ENCODE measurements at regions not wholly inside any gene's neighbourhood (a gene's known extent, or its start where the extent isn't known, plus 50 kb on each side); places are given as distances from the start of the nearest gene placed in this dataset.

GRCh38 chr13:103514619-103515018 lies 448.4 kb upstream of the SLC10A2 start:
- no peak overlapping the region for H3K4me3 ChIP-seq
- no peaks in the 10 kb centered on the region for H3K9me2 ChIP-seq (ENCODE audit: insufficient read depth)
- ATAC-seq (no peak), DNase-seq (ENCODE audit: low spot score) (no peak)
- no peaks in the 10 kb centered on the region for H4K20me1 ChIP-seq (replicated peaks; ENCODE audit: insufficient read depth)
- H3K4me3 Mint-ChIP-seq: no peak overlapping the region
- no peaks in the 10 kb centered on the region for H3F3A ChIP-seq (replicated peaks; ENCODE audit: low read depth)
- H3K36me3 ChIP-seq (ENCODE audit: insufficient read depth): no peaks in the 10 kb centered on the region
- no peaks in the 10 kb centered on the region for H3K27me3 ChIP-seq (ENCODE audit: insufficient read depth)
- no peak overlapping the region for H3K4me2 ChIP-seq
- no peak overlapping the region for H3K27ac Mint-ChIP-seq
- H3K4me1 Mint-ChIP-seq: peaks cover 7% of the 10 kb centered on the region
- no peak overlapping the region for H3K27ac ChIP-seq (ENCODE audit: low read depth)
- no peaks in the 10 kb centered on the region for H3K36me3 Mint-ChIP-seq (ENCODE audit: low read depth)
- H3K27me3 Mint-ChIP-seq (ENCODE audit: insufficient read depth, low read depth, poor library complexity): no peaks in the 10 kb centered on the region
- H3K4me1 ChIP-seq (ENCODE audit: insufficient read depth): 0 out of 2 replicates have a peak, but pooled peaks cover 5% of the 10 kb centered on the region
- H3K79me2 ChIP-seq (replicated peaks; ENCODE audit: insufficient read depth): no peaks in the 10 kb centered on the region
- H3K9me3 Mint-ChIP-seq: no peaks in the 10 kb centered on the region
- no peak overlapping the region for H2AFZ ChIP-seq
- TF ChIP-seq ZNF331 (CRISPR knock-in tag; IDR thresholded peaks at IDR 0.05; ENCODE audit: low read depth) (no peak), ZNF462 (CRISPR knock-in tag; IDR thresholded peaks at IDR 0.05) (no peak), ETS1 (IDR thresholded peaks at IDR 0.05) (no peak), EZH2 (IDR thresholded peaks at IDR 0.05; ENCODE audit: low read depth, unreplicated experiment) (no peak), CREB1 (CRISPR knock-in tag; IDR thresholded peaks at IDR 0.05; ENCODE audit: low read depth) (no peak), CTCF (conservative IDR thresholded peaks at IDR 0.05; ENCODE audit: low read depth in 2 of 2) (no peak), POLR2AphosphoS5 (IDR thresholded peaks at IDR 0.05; ENCODE audit: low read depth) (no peak), ZNF114 (CRISPR knock-in tag; IDR thresholded peaks at IDR 0.05) (no peak), JUNB (IDR thresholded peaks at IDR 0.05; ENCODE audit: unreplicated experiment) (no peak), STAT1 (IDR thresholded peaks at IDR 0.05; ENCODE audit: unreplicated experiment) (no peak), EZH2phosphoT487 (IDR thresholded peaks at IDR 0.05; ENCODE audit: unreplicated experiment) (no peak), REST (IDR thresholded peaks at IDR 0.05; ENCODE audit: unreplicated experiment) (no peak)

Measured in GM23338 (cell line).